GM18520 (cell line): ENCODE measurements at regions not wholly inside any gene's neighbourhood (a gene's known extent, or its start where the extent isn't known, plus 50 kb on each side); places are given as distances from the start of the nearest gene placed in this dataset.

ENCODE experiments used
- ATAC-seq: cut with Tn5 transposase; IDR thresholded peaks from one replicate; pipeline ENCODE4 v1.9.1; 2021; ENCODE audit not compliant: unreplicated experiment

GRCh38 chr13:107866032-107866940 lies 349.1 kb downstream of the LIG4 start:
- no peak for ATAC-seq

GRCh38 chr13:107865643-107866031 lies 349.7 kb downstream of the LIG4 start:
- no peak for ATAC-seq

GRCh38 chr13:107865318-107865575 lies 350.1 kb downstream of the LIG4 start:
- ATAC-seq, result no peak

GRCh38 chr13:107864543-107865317 lies 350.6 kb downstream of the LIG4 start:
- no peak for ATAC-seq

- ATAC-seq, result no peak
Observed at GRCh38 chr13:107860284-107860683, 355.1 kb downstream of the LIG4 start.

- no peak for ATAC-seq
Observed at GRCh38 chr13:107854880-107855279, 360.5 kb downstream of the LIG4 start.

- ATAC-seq, result no peak
Observed at GRCh38 chr13:107852072-107852471, 363.3 kb downstream of the LIG4 start.

GRCh38 chr13:107851670-107852069 lies 363.7 kb downstream of the LIG4 start:
- no peak for ATAC-seq

GRCh38 chr13:107847406-107847805 lies 367.9 kb downstream of the LIG4 start:
- no peak for ATAC-seq

- no peak for ATAC-seq
Observed at GRCh38 chr13:107846642-107847041, 368.7 kb downstream of the LIG4 start.

- no peak for ATAC-seq
Observed at GRCh38 chr13:107845911-107846310, 369.4 kb downstream of the LIG4 start.

- no peak for ATAC-seq
Observed at GRCh38 chr13:107843681-107844080, 371.7 kb downstream of the LIG4 start.

GRCh38 chr13:107843281-107843680 lies 372.1 kb downstream of the LIG4 start:
- ATAC-seq, result no peak

GRCh38 chr13:107842562-107843180 lies 372.7 kb downstream of the LIG4 start:
- no peak for ATAC-seq

GRCh38 chr13:107838588-107839161 lies 376.7 kb downstream of the LIG4 start:
- ATAC-seq, result no peak

- no peak for ATAC-seq
Observed at GRCh38 chr13:107836685-107837084, 378.7 kb downstream of the LIG4 start.

- ATAC-seq, result no peak
Observed at GRCh38 chr13:107835339-107836018, 379.9 kb downstream of the LIG4 start.

GRCh38 chr13:107834717-107835116 lies 380.6 kb downstream of the LIG4 start:
- ATAC-seq, result no peak

- no peak for ATAC-seq
Observed at GRCh38 chr13:107834281-107834680, 381.1 kb downstream of the LIG4 start.

- ATAC-seq, result no peak
Observed at GRCh38 chr13:107832500-107833100, 382.7 kb downstream of the LIG4 start.

GRCh38 chr13:107830804-107831203 lies 384.5 kb downstream of the LIG4 start:
- ATAC-seq, result no peak
